Transverse colon (tissue), 3 donors: ENCODE measurements at regions not wholly inside any gene's neighbourhood (a gene's known extent, or its start where the extent isn't known, plus 50 kb on each side); places are given as distances from the start of the nearest gene placed in this dataset.

ENCODE experiments used
- CTCF ChIP-seq, 5 experiments: fragments of 200-600 bp in 3 of 5; fragments of 450-650 bp in 2 of 5; sonication (generic) in 3 of 5; IDR thresholded peaks; 1 replicate in 2 of 5; 2 replicates in 3 of 5; pipeline ENCODE4 v1.5.1; 2016 to 2017; ENCODE audit warnings: antibody characterized with exemption in 5 of 5, inconsistent platforms in 3 of 5, mild to moderate bottlenecking in 2 of 5, moderate library complexity in 1 of 5
- POLR2A ChIP-seq: fragments of 450-650 bp; IDR thresholded peaks from one replicate; pipeline ENCODE4 v1.6.1; 2016; ENCODE audit warnings: antibody characterized with exemption, mild to moderate bottlenecking, moderate library complexity

DNA sequence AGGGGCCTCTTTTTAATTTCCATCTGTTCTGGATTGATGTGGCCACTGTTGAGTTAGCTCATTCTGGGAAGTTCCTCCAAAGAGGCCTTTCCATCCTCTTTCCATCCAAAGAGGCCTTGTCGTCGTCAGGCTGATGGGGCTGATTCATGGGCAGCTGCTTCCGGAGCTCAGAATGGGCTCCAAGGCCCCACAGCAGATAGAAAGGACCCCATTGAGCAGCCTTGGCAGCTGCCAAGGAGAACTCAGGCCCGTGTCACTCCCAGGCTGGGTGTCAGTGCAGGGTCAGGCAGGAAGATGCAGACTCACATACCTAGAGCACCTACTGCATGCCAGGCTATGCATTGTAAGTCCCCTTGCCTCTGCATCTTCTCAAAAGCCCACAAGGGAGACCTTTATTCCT, 524.1 kb downstream of the MIAT start:
- TF ChIP-seq CTCF (IDR thresholded peaks at IDR 0.05): no peak
- TF ChIP-seq POLR2A: no peak
